H9 (cell line): ENCODE measurements at regions not wholly inside any gene's neighbourhood (a gene's known extent, or its start where the extent isn't known, plus 50 kb on each side); places are given as distances from the start of the nearest gene placed in this dataset.
A peak's percentile ranks its signal among the peaks of the same experiment; 100 is the strongest.

Experiments
- DNase-seq: peaks from one replicate; pipeline ENCODE4 v3.0.0-alpha.2; 2017
- H2AFZ ChIP-seq: one replicate; pipeline ENCODE4 v1.6.1; 2013; ENCODE audit warnings: mild to moderate bottlenecking, low read length, control low read depth, moderate library complexity
- H2AK5ac ChIP-seq: 2 replicates; pipeline ENCODE4 v1.6.1; 2013; ENCODE audit warnings: low read length, control low read depth, mixed read lengths; ENCODE audit not compliant: insufficient read length
- H2BK120ac ChIP-seq: one replicate; pipeline ENCODE4 v1.6.1; 2013; ENCODE audit warnings: low read depth, mild to moderate bottlenecking, low read length, control low read depth, inconsistent platforms; ENCODE audit not compliant: poor library complexity, severe bottlenecking
- H2BK12ac ChIP-seq: 2 replicates; pipeline ENCODE4 v1.6.1; 2013; ENCODE audit warnings: low read length, control low read depth, mixed read lengths, low read depth; ENCODE audit not compliant: insufficient read length
- H2BK15ac ChIP-seq: 2 replicates; pipeline ENCODE4 v1.6.1; 2013; ENCODE audit warnings: low read depth, low read length, control low read depth
- H2BK20ac ChIP-seq: one replicate; pipeline ENCODE4 v1.6.1; 2013; ENCODE audit warnings: low read depth, mild to moderate bottlenecking, low read length, control low read depth, inconsistent platforms; ENCODE audit not compliant: poor library complexity, severe bottlenecking
- H2BK5ac ChIP-seq: 2 replicates; pipeline ENCODE4 v1.6.1; 2013; ENCODE audit warnings: low read length, control low read depth, mixed read lengths; ENCODE audit not compliant: insufficient read length
- H3K14ac ChIP-seq: 2 replicates; pipeline ENCODE4 v1.6.1; 2013; ENCODE audit warnings: low read length, control low read depth; ENCODE audit not compliant: insufficient read depth
- H3K18ac ChIP-seq: 2 replicates; pipeline ENCODE4 v1.6.1; 2013; ENCODE audit warnings: low read depth, mild to moderate bottlenecking, mixed read lengths, low read length, control low read depth; ENCODE audit not compliant: insufficient read length
- H3K23ac ChIP-seq: 2 replicates; pipeline ENCODE4 v1.6.1; 2013; ENCODE audit warnings: low read length, control low read depth, mixed read lengths, low read depth; ENCODE audit not compliant: insufficient read length
- H3K23me2 ChIP-seq: 2 replicates; pipeline ENCODE4 v1.6.1; 2013; ENCODE audit warnings: low read depth, mild to moderate bottlenecking, mixed read lengths, low read length, control low read depth; ENCODE audit not compliant: insufficient read length, poor library complexity, severe bottlenecking
- H3K27ac ChIP-seq: 2 replicates; pipeline ENCODE4 v1.5.1; 2013; ENCODE audit warnings: low read length, control low read depth, mixed read lengths, low read depth; ENCODE audit not compliant: insufficient read length
- H3K27me3 ChIP-seq: 2 replicates; pipeline ENCODE4 v1.6.1; 2013; ENCODE audit warnings: low read length, control low read depth, inconsistent platforms; ENCODE audit not compliant: insufficient read depth
- H3K4ac ChIP-seq: 2 replicates; pipeline ENCODE4 v1.6.1; 2013; ENCODE audit warnings: low read depth, mild to moderate bottlenecking, control low read depth, inconsistent platforms, low read length, moderate library complexity
- H3K4me1 ChIP-seq: 2 replicates; pipeline ENCODE4 v1.6.1; 2013; ENCODE audit warnings: low read length, control low read depth, inconsistent platforms; ENCODE audit not compliant: insufficient read depth
- H3K4me2 ChIP-seq: 2 replicates; pipeline ENCODE4 v1.6.1; 2013; ENCODE audit warnings: low read length, control low read depth, mixed read lengths; ENCODE audit not compliant: insufficient read length, insufficient read depth
- H3K56ac ChIP-seq: 2 replicates; pipeline ENCODE4 v1.6.1; 2013; ENCODE audit warnings: low read depth, mild to moderate bottlenecking, mixed read lengths, low read length, control low read depth; ENCODE audit not compliant: insufficient read length
- H3K79me1 ChIP-seq: 2 replicates; pipeline ENCODE4 v1.6.1; 2013; ENCODE audit warnings: low read depth, mild to moderate bottlenecking, moderate library complexity, low read length, control low read depth, inconsistent platforms; ENCODE audit not compliant: insufficient read depth, poor library complexity, severe bottlenecking
- H3K79me2 ChIP-seq: 2 replicates; pipeline ENCODE4 v1.6.1; 2013; ENCODE audit warnings: low read length, control low read depth, inconsistent platforms; ENCODE audit not compliant: insufficient read depth
- H3K9ac ChIP-seq: 2 replicates; pipeline ENCODE4 v1.6.1; 2013; ENCODE audit warnings: low read length, control low read depth, mixed read lengths; ENCODE audit not compliant: insufficient read length; ENCODE audit errors: extremely low read depth
- H3K9me3 ChIP-seq: one replicate; pipeline ENCODE4 v1.6.1; 2013; ENCODE audit warnings: low read depth, low read length, inconsistent platforms; ENCODE audit not compliant: control insufficient read depth
- H3T11ph ChIP-seq: one replicate; pipeline ENCODE4 v1.6.1; 2013; ENCODE audit warnings: mild to moderate bottlenecking, low read length, control low read depth, inconsistent platforms
- H4K20me1 ChIP-seq: one replicate; pipeline ENCODE4 v1.6.1; 2013; ENCODE audit not compliant: control insufficient read depth, insufficient read length, insufficient read depth
- H4K5ac ChIP-seq: 2 replicates; pipeline ENCODE4 v1.6.1; 2013; ENCODE audit warnings: low read depth, mild to moderate bottlenecking, mixed read lengths, low read length, control low read depth; ENCODE audit not compliant: insufficient read length
- H4K8ac ChIP-seq: replicated peaks from 2 replicates; pipeline ENCODE4 v1.6.1; 2013; ENCODE audit warnings: low read length, control low read depth, mixed read lengths, low read depth; ENCODE audit not compliant: insufficient read length
- H4K91ac ChIP-seq: 2 replicates; pipeline ENCODE4 v1.6.1; 2013; ENCODE audit warnings: low read depth, mild to moderate bottlenecking, moderate library complexity, mixed read lengths, low read length, control low read depth; ENCODE audit not compliant: insufficient read length
- H3K27ac Mint-ChIP-seq, 3 experiments: 2 replicates in 2 of 3; 3 replicates in 1 of 3; pipeline ENCODE4 v1.8.0; 2020 to 2021; ENCODE audit warnings: mixed read lengths in 3 of 3, mild to moderate bottlenecking in 1 of 3, moderate library complexity in 1 of 3
- H3K27me3 Mint-ChIP-seq: 2 replicates; pipeline ENCODE4 v1.8.0; 2021; ENCODE audit warnings: low read depth, mild to moderate bottlenecking, moderate library complexity, mixed read lengths
- H3K36me3 Mint-ChIP-seq, 3 experiments: 2 replicates in 2 of 3; 3 replicates in 1 of 3; pipeline ENCODE4 v1.8.0; 2020 to 2021; ENCODE audit warnings: low read depth in 3 of 3, mixed read lengths in 3 of 3; ENCODE audit not compliant: insufficient read depth in 1 of 3
- H3K4me1 Mint-ChIP-seq, 2 experiments: 2 replicates each; pipeline ENCODE4 v1.8.0; 2020; ENCODE audit warnings: mixed read lengths in 2 of 2
- H3K4me3 Mint-ChIP-seq, 2 experiments: 2 replicates in 1 of 2; 3 replicates in 1 of 2; pipeline ENCODE4 v1.8.0; 2020 to 2021; ENCODE audit warnings: mild to moderate bottlenecking in 2 of 2, mixed read lengths in 2 of 2, moderate library complexity in 1 of 2
- H3K9me3 Mint-ChIP-seq, 2 experiments: 2 replicates in 1 of 2; 3 replicates in 1 of 2; pipeline ENCODE4 v1.8.0; 2020; ENCODE audit warnings: mild to moderate bottlenecking in 2 of 2, mixed read lengths in 2 of 2, moderate library complexity in 1 of 2
- WGBS: extraction: QIAGEN DNeasy Blood & Tissue Kit; methylation state at CpG from one replicate; pipeline ENCODE4 v1.1.7; 2013; ENCODE audit warnings: missing lambda C conversion rate, low lambda C conversion rate, mixed read lengths; ENCODE audit not compliant: insufficient read length; ENCODE audit errors: extremely low coverage; 5-methylcytosine and 5-hydroxymethylcytosine counted together
- TF ChIP-seq, protein P1 (sequence below): fragments of 200-600 bp; sonication (generic); conservative IDR thresholded peaks from 3 replicates; pipeline ENCODE4 v1.8.0; 2021; ENCODE audit warnings: antibody characterized with exemption, mild to moderate bottlenecking

DNA sequence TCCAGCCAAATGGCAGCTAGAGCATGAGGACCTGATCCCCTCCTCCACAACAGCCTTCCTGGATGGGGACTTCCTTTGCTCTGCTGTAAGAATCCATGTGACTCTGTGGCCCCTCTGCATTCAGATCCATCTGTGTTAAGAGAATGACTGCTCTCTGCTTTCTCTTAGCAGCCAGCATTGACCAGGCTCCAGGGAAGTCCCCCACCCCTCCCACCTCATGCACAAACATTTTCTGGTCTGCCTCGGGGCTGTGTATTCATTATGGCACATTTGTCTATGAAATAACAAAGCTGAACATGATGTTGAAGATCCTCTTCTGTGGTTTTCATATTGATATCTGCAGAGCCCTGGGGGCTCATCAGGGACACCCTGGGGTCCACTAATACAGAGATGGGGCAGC is 201.7 kb downstream of the NUAK1 start:
- no peak overlapping the region for H2BK5ac ChIP-seq
- H3K27me3 ChIP-seq = no peaks in the 10 kb centered on the region
- no peak overlapping the region for H3K9ac ChIP-seq
- H3K56ac ChIP-seq = no peak overlapping the region
- no peaks in the 10 kb centered on the region for H3K79me2 ChIP-seq
- H2BK20ac ChIP-seq = no peak overlapping the region
- no peak overlapping the region for H3K27ac ChIP-seq
- H3K4ac ChIP-seq = no peak overlapping the region
- Mint-ChIP-seq H3K4me1 (peaks cover 18 to 19% of the 10 kb centered on the region in 2 experiments), H3K27ac (peak overlapping the region in 1 of 3 experiments; percentile 90; a peak in 2 of 7 replicates), H3K4me3 (no peak overlapping the region), H3K36me3 (no peaks in the 10 kb centered on the region), H3K27me3 (no peaks in the 10 kb centered on the region), H3K9me3 (no peaks in the 10 kb centered on the region)
- no peak overlapping the region for H4K91ac ChIP-seq
- H2BK120ac ChIP-seq = no peak overlapping the region
- no peak overlapping the region for H4K5ac ChIP-seq
- peaks cover 7% of the 10 kb centered on the region for H3K4me1 ChIP-seq
- no peak overlapping the region for H2AK5ac ChIP-seq
- no peak overlapping the region for H3T11ph ChIP-seq
- H3K4me2 ChIP-seq = no peak overlapping the region
- no peak overlapping the region for H2BK12ac ChIP-seq
- H3K9me3 ChIP-seq = no peaks in the 10 kb centered on the region
- no CpG with 5 or more reads among the region's 1 CpG for WGBS
- no peak overlapping the region for H2AFZ ChIP-seq
- TF ChIP-seq, protein P1, sequence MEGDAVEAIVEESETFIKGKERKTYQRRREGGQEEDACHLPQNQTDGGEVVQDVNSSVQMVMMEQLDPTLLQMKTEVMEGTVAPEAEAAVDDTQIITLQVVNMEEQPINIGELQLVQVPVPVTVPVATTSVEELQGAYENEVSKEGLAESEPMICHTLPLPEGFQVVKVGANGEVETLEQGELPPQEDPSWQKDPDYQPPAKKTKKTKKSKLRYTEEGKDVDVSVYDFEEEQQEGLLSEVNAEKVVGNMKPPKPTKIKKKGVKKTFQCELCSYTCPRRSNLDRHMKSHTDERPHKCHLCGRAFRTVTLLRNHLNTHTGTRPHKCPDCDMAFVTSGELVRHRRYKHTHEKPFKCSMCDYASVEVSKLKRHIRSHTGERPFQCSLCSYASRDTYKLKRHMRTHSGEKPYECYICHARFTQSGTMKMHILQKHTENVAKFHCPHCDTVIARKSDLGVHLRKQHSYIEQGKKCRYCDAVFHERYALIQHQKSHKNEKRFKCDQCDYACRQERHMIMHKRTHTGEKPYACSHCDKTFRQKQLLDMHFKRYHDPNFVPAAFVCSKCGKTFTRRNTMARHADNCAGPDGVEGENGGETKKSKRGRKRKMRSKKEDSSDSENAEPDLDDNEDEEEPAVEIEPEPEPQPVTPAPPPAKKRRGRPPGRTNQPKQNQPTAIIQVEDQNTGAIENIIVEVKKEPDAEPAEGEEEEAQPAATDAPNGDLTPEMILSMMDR = no peak
- no peak overlapping the region for H4K8ac ChIP-seq
- no peak overlapping the region for H3K18ac ChIP-seq
- H3K23me2 ChIP-seq = no peaks in the 10 kb centered on the region
- no peaks in the 10 kb centered on the region for H3K79me1 ChIP-seq
- no peaks in the 10 kb centered on the region for H4K20me1 ChIP-seq
- 0 out of 2 replicates have a peak overlapping the region, but pooled peaks have one; percentile 47 for H3K14ac ChIP-seq
- no peak for DNase-seq
- H3K23ac ChIP-seq = no peak overlapping the region
- H2BK15ac ChIP-seq = no peak overlapping the region
